Prostate gland (tissue), 2 donors: ENCODE measurements at regions not wholly inside any gene's neighbourhood (a gene's known extent, or its start where the extent isn't known, plus 50 kb on each side); places are given as distances from the start of the nearest gene placed in this dataset.

Experiments used
- DNase-seq: peaks from one replicate; pipeline ENCODE4 v3.0.0-alpha.2; 2019; ENCODE audit warnings: low spot score
- H3K27ac ChIP-seq, 2 donors: fragments of 200-600 bp; sonication (generic); 2 replicates each; pipeline ENCODE4 v1.5.1; 2017 to 2019
- H3K27me3 ChIP-seq: fragments of 200-600 bp; sonication (generic); replicated peaks from 2 replicates; pipeline ENCODE4 v1.5.1; 2019; ENCODE audit not compliant: insufficient read depth
- H3K36me3 ChIP-seq, 2 donors: fragments of 200-600 bp; sonication (generic); 1 replicate in 1 of 2; 2 replicates in 1 of 2; pipeline versions ENCODE4 v1.5.1 to v1.8.1; 2017 to 2019
- H3K4me1 ChIP-seq: fragments of 200-600 bp; sonication (generic); replicated peaks from 2 replicates; pipeline ENCODE4 v1.5.1; 2019
- H3K4me3 ChIP-seq, 2 donors: fragments of 200-600 bp; sonication (generic); 2 replicates each; pipeline ENCODE4 v1.5.1; 2017 to 2019
- H3K9me3 ChIP-seq: fragments of 200-600 bp; sonication (generic); 2 replicates; pipeline ENCODE4 v1.5.1; 2017
- CTCF ChIP-seq, 4 experiments: fragments of 200-600 bp in 2 of 4; fragments of 450-650 bp in 2 of 4; sonication (generic) in 2 of 4; IDR thresholded peaks; 1 replicate in 3 of 4; 2 replicates in 1 of 4; pipeline ENCODE4 v1.5.1; 2016 to 2019; ENCODE audit warnings: antibody characterized with exemption in 4 of 4, mild to moderate bottlenecking in 2 of 4, moderate library complexity in 2 of 4
- POLR2A ChIP-seq: fragments of 450-650 bp; IDR thresholded peaks from one replicate; pipeline ENCODE4 v1.6.1; 2016; ENCODE audit warnings: antibody characterized with exemption, mild to moderate bottlenecking
- POLR2AphosphoS5 ChIP-seq: sonication (generic); formaldehyde crosslinking; IDR thresholded peaks from one replicate; pipeline ENCODE4 v1.6.1; 2017; ENCODE audit warnings: antibody characterized with exemption
- WGBS: methylation state at CpG from one replicate; pipeline ENCODE4 v1.1.5; 2018; 5-methylcytosine and 5-hydroxymethylcytosine counted together
- intact Hi-C: fragments of 100-400 bp; cut with DNase I; formaldehyde crosslinking; loops from one replicate; pipeline ENCODE4 v1.14.2; 2022

DNA sequence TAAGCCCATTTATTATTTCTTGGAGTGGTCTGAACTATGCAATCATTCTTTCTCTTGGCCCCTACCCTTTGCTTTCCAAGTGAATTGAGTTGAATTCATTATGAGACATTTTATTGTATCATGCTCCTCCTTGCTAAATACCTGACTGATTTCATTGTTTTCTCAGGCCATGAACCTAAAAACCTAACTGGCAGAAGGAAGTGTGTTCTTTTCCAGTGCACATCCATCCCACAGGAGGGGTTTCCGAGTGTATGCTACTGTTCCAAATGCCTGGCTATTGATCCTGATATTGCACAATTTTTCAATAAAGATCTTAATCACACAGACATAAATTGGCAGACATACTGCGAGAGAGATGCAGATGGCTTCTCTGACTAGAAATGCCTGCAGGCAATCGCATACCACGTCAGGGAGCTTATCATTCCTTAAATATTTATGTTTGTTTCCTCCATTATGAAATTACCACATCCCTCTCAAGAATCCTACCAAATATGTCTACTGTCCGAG, 162.2 kb upstream of the EGLN3 start:
- H3K27ac ChIP-seq: no peak overlapping the region
- TF ChIP-seq POLR2A: no peak
- no peak for TF ChIP-seq CTCF (IDR thresholded peaks at IDR 0.05)
- peak; percentile 74 for TF ChIP-seq POLR2AphosphoS5
- 25% methylated on average over 5 of the region's 5 CpGs for WGBS
- peak; percentile 54 for DNase-seq
- H3K9me3 ChIP-seq: no peaks in the 10 kb centered on the region
- no peak overlapping the region for H3K4me3 ChIP-seq
- H3K36me3 ChIP-seq: no peaks in the 10 kb centered on the region
- no peaks in the 10 kb centered on the region for H3K4me1 ChIP-seq
- no peaks in the 10 kb centered on the region for H3K27me3 ChIP-seq
- intact Hi-C loops: no loop called here

DNA sequence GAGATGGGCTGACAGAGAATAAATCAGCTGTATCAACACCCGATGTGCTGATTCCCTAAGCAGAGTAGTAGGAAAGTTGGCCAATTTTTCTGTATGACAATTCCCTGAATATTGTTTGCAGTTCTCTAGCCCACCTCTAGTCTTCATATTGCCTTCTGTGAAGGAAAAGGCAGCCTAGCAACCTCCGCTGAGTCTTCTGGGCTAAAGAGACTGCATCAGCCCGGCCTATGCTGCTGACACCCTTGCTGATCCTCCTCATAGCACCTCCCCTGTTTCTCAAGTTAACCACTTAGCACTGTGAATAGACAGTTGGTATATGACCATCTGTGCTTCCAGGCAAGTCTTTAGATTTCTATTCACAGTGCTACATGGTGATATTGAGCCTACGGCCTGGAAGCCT, 161.1 kb upstream of the EGLN3 start:
- Histone ChIP-seq H3K27me3 (no peaks in the 10 kb centered on the region), H3K27ac (no peak overlapping the region), H3K4me1 (no peaks in the 10 kb centered on the region), H3K36me3 (no peaks in the 10 kb centered on the region), H3K4me3 (no peak overlapping the region), H3K9me3 (no peaks in the 10 kb centered on the region)
- no peak for DNase-seq
- intact Hi-C loops: no loop called here
- TF ChIP-seq POLR2AphosphoS5: no peak
- TF ChIP-seq CTCF (IDR thresholded peaks at IDR 0.05): no peak
- TF ChIP-seq POLR2A: no peak
- WGBS: 87% methylated on average over 4 of the region's 4 CpGs

GRCh38 chr14:34111505-34111904, 160.6 kb upstream of the EGLN3 start:
- no peak for DNase-seq
- intact Hi-C loops: no loop called here
- Histone ChIP-seq H3K36me3 (no peaks in the 10 kb centered on the region), H3K4me1 (no peaks in the 10 kb centered on the region), H3K27me3 (no peaks in the 10 kb centered on the region), H3K4me3 (no peak overlapping the region), H3K27ac (no peak overlapping the region), H3K9me3 (no peaks in the 10 kb centered on the region)
- TF ChIP-seq CTCF (IDR thresholded peaks at IDR 0.05) (no peak), POLR2AphosphoS5 (no peak), POLR2A (no peak)
- WGBS: 63% methylated on average over 2 of the region's 2 CpGs

GRCh38 chr14:34110531-34110930, 159.7 kb upstream of the EGLN3 start:
- 60% methylated on average over 2 of the region's 2 CpGs for WGBS

GRCh38 chr14:34107441-34107840, 156.6 kb upstream of the EGLN3 start:
- H3K9me3 ChIP-seq: no peaks in the 10 kb centered on the region
- H3K36me3 ChIP-seq: no peaks in the 10 kb centered on the region
- no peaks in the 10 kb centered on the region for H3K4me1 ChIP-seq
- H3K4me3 ChIP-seq: no peak overlapping the region
- no peak overlapping the region for H3K27ac ChIP-seq
- intact Hi-C loops: no loop called here
- TF ChIP-seq CTCF (IDR thresholded peaks at IDR 0.05) (no peak), POLR2AphosphoS5 (no peak), POLR2A (no peak)
- DNase-seq: no peak
- WGBS: 91% methylated on average over 3 of the region's 3 CpGs
- H3K27me3 ChIP-seq: no peaks in the 10 kb centered on the region

More at GRCh38 chr14:34110531-34110930, 159.7 kb upstream of the EGLN3 start:
- no peaks in the 10 kb centered on the region for H3K36me3 ChIP-seq
- TF ChIP-seq POLR2AphosphoS5 (no peak), POLR2A (no peak)
- H3K27ac ChIP-seq: no peak overlapping the region
- intact Hi-C loops: no loop called here
- H3K27me3 ChIP-seq: no peaks in the 10 kb centered on the region
- no peaks in the 10 kb centered on the region for H3K9me3 ChIP-seq
- H3K4me1 ChIP-seq: no peaks in the 10 kb centered on the region
- DNase-seq: no peak
- H3K4me3 ChIP-seq: no peak overlapping the region
